ENCODE measurements at regions not wholly inside any gene's neighbourhood (a gene's known extent, or its start where the extent isn't known, plus 50 kb on each side); places are given as distances from the start of the nearest gene placed in this dataset.

DNA sequence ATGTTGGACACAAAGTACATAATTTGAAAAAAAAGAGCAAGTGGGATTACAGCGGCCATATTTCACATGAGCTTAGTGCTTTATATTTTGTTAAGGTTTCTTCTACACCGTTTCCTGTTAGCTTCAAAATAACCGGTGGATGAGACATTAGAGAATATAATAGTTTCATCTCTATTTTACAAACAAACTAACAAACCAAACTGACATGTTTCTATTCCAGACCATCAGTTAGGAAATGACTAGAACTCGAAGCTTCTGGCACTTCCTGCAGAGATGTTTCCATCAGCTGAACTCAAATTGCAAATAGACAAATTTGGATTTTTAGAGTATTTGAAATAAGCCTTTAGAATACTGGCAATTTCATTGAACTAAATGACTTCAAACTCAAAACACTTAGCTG, 86.5 kb downstream of the MTRR start:
- ChIA-PET CTCF (ENCODE audit: low intra/inter-chr PET ratio, low total read pairs) (no interaction called here), POLR2A (no interaction called here)
- 0% methylated on average over 4 of the region's 4 CpGs for WGBS (ENCODE audit: low lambda C conversion rate)
- no peak for TF ChIP-seq ZFP37 (CRISPR knock-in tag; IDR thresholded peaks at IDR 0.05; ENCODE audit: borderline replicate concordance)
- TF ChIP-seq TBX3 (IDR thresholded peaks at IDR 0.05; ENCODE audit: borderline replicate concordance) = no peak
- no peak for TF ChIP-seq KAT8 (CRISPR knock-in tag; IDR thresholded peaks at IDR 0.05)
- no peak for TF ChIP-seq ZNF34 (CRISPR knock-in tag; IDR thresholded peaks at IDR 0.05; ENCODE audit: borderline replicate concordance)
- no peak for TF ChIP-seq SMAD3 (CRISPR knock-in tag; IDR thresholded peaks at IDR 0.05)
- TF ChIP-seq MAX (IDR thresholded peaks at IDR 0.05) = no peak
- H3K27me3 ChIP-seq (ENCODE audit: control insufficient read depth in 1 of 2, insufficient read depth in 2 of 2, low read length in 2 of 2) = no peaks in the 10 kb centered on the region
- in situ Hi-C loops (cut with HindIII; ENCODE audit: extremely low pct_ligation_motif_present, low pct_unique_long_range_greater_than_20kb) (no loop called here), intact Hi-C loops (cut with micrococcal nuclease; ENCODE audit: unreplicated experiment) (no loop called here)
- no peaks in the 10 kb centered on the region for H3K36me3 ChIP-seq (replicated peaks in 1 of 2; ENCODE audit: control insufficient read depth in 1 of 2, insufficient read depth in 2 of 2, low read length in 2 of 2)
- no peaks in the 10 kb centered on the region for H3K4me1 ChIP-seq (ENCODE audit: insufficient read depth, low read length)
- H3K9ac ChIP-seq (ENCODE audit: insufficient read depth, low read depth, low read length) = no peak overlapping the region
- H2AFZ ChIP-seq (ENCODE audit: low read length) = no peak overlapping the region
- DNase-seq (ENCODE audit: low spot score) (no peak), FAIRE-seq (no peak), ATAC-seq (no peak)
- H3K4me2 ChIP-seq (ENCODE audit: low read depth, low read length) = no peak overlapping the region
- no peak overlapping the region for H3K27ac ChIP-seq (ENCODE audit: extremely low read length, insufficient read depth, low read length)
- BruUV-seq (replicated peaks) = no TSS peak
- no peaks in the 10 kb centered on the region for H3K9me3 ChIP-seq (ENCODE audit: low read length)
- H3K79me2 ChIP-seq (ENCODE audit: insufficient read depth, low read length) = no peaks in the 10 kb centered on the region
- no peak overlapping the region for H3K4me3 ChIP-seq (replicated peaks in 1 of 3; ENCODE audit: insufficient read depth in 1 of 3, low read depth in 2 of 3, low read length in 3 of 3)
- no peaks in the 10 kb centered on the region for H4K20me1 ChIP-seq (ENCODE audit: insufficient read depth, low read length)

GRCh38 chr5:7957329-7957728, 88.4 kb downstream of the MTRR start:
- Histone ChIP-seq H3K4me2 (ENCODE audit: low read depth, low read length) (no peak overlapping the region), H3K27ac (ENCODE audit: extremely low read length, insufficient read depth, low read length) (no peak overlapping the region), H3K79me2 (ENCODE audit: insufficient read depth, low read length) (no peaks in the 10 kb centered on the region), H3K36me3 (replicated peaks in 1 of 2; ENCODE audit: control insufficient read depth in 1 of 2, insufficient read depth in 2 of 2, low read length in 2 of 2) (no peaks in the 10 kb centered on the region), H3K27me3 (ENCODE audit: control insufficient read depth in 1 of 2, insufficient read depth in 2 of 2, low read length in 2 of 2) (no peaks in the 10 kb centered on the region), H2AFZ (ENCODE audit: low read length) (no peak overlapping the region), H3K4me3 (replicated peaks in 1 of 3; ENCODE audit: insufficient read depth in 1 of 3, low read depth in 2 of 3, low read length in 3 of 3) (no peak overlapping the region), H3K9ac (ENCODE audit: insufficient read depth, low read depth, low read length) (no peak overlapping the region), H4K20me1 (ENCODE audit: insufficient read depth, low read length) (no peaks in the 10 kb centered on the region), H3K4me1 (ENCODE audit: insufficient read depth, low read length) (no peaks in the 10 kb centered on the region), H3K9me3 (ENCODE audit: low read length) (no peaks in the 10 kb centered on the region)
- ATAC-seq (no peak), FAIRE-seq (no peak), DNase-seq (ENCODE audit: low spot score) (no peak)
- 21% methylated on average over 4 of the region's 4 CpGs for WGBS (ENCODE audit: low lambda C conversion rate)
- ChIA-PET CTCF (ENCODE audit: low intra/inter-chr PET ratio, low total read pairs) (no interaction called here), POLR2A (no interaction called here)
- no TSS peak for BruUV-seq (replicated peaks)
- in situ Hi-C loops (cut with HindIII; ENCODE audit: extremely low pct_ligation_motif_present, low pct_unique_long_range_greater_than_20kb) = no loop called here
- intact Hi-C loops (cut with micrococcal nuclease; ENCODE audit: unreplicated experiment) = no loop called here
- TF ChIP-seq HMGXB3 (CRISPR knock-in tag; IDR thresholded peaks at IDR 0.05; ENCODE audit: borderline replicate concordance) (no peak), EZH2 (conservative IDR thresholded peaks at IDR 0.05; ENCODE audit: low read depth, low read length) (no peak), MEIS1 (CRISPR knock-in tag; IDR thresholded peaks at IDR 0.05; ENCODE audit: borderline replicate concordance) (no peak), NCOR1 (IDR thresholded peaks at IDR 0.05; ENCODE audit: borderline replicate concordance, low read length) (no peak), ZNF350 (CRISPR knock-in tag; IDR thresholded peaks at IDR 0.05; ENCODE audit: borderline replicate concordance, low read depth) (no peak), SIN3A (IDR thresholded peaks at IDR 0.05; ENCODE audit: borderline replicate concordance, low read depth, low read length) (no peak), ZNF3 (CRISPR knock-in tag; IDR thresholded peaks at IDR 0.05) (no peak)
- TF ChIP-seq, protein P1, sequence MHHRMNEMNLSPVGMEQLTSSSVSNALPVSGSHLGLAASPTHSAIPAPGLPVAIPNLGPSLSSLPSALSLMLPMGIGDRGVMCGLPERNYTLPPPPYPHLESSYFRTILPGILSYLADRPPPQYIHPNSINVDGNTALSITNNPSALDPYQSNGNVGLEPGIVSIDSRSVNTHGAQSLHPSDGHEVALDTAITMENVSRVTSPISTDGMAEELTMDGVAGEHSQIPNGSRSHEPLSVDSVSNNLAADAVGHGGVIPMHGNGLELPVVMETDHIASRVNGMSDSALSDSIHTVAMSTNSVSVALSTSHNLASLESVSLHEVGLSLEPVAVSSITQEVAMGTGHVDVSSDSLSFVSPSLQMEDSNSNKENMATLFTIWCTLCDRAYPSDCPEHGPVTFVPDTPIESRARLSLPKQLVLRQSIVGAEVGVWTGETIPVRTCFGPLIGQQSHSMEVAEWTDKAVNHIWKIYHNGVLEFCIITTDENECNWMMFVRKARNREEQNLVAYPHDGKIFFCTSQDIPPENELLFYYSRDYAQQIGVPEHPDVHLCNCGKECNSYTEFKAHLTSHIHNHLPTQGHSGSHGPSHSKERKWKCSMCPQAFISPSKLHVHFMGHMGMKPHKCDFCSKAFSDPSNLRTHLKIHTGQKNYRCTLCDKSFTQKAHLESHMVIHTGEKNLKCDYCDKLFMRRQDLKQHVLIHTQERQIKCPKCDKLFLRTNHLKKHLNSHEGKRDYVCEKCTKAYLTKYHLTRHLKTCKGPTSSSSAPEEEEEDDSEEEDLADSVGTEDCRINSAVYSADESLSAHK (CRISPR knock-in tag; IDR thresholded peaks at IDR 0.05; ENCODE audit: borderline replicate concordance) = no peak
